Endothelial cell of umbilical vein (primary cell): ENCODE measurements at regions not wholly inside any gene's neighbourhood (a gene's known extent, or its start where the extent isn't known, plus 50 kb on each side); places are given as distances from the start of the nearest gene placed in this dataset.

Experiments used
- BruUV-seq: library from RNA; stranded (reverse); fragments of 400-500 nt; replicated peaks from 2 replicates; lab custom pipeline; 2021; lab: Mats Ljungman, UMichigan
- CTCF ChIA-PET: fragments of 300-600, 350-600 bp; sonication (Branson Sonifier 250); formaldehyde crosslinking; loops from one replicate; lab custom pipeline; 2021; ENCODE audit warnings: antibody characterized with exemption, inconsistent platforms; lab: Charles Lee
- POLR2A ChIA-PET: fragments of 300-600, 350-600 bp; sonication (Branson Sonifier 250); formaldehyde crosslinking; loops from one replicate; lab custom pipeline; 2021; ENCODE audit warnings: antibody characterized with exemption, inconsistent platforms; lab: Charles Lee
- DNase-seq: peaks from one replicate; pipeline ENCODE4 v3.0.0-alpha.2; 2011; ENCODE audit warnings: low read depth, low spot score
- FAIRE-seq: peaks from 2 replicates; lab custom pipeline; 2011; peaks lifted over from hg19 to GRCh38; lab: Jason Lieb, UNC
- H2AFZ ChIP-seq: 2 replicates; pipeline ENCODE4 v1.6.0; 2012; ENCODE audit warnings: low read depth, low read length, control low read depth, inconsistent platforms
- H3K27ac ChIP-seq: 2 replicates; pipeline ENCODE4 v1.5.1; 2011; ENCODE audit warnings: low read depth, mild to moderate bottlenecking, control low read depth, low read length, moderate library complexity; ENCODE audit not compliant: insufficient read depth
- H3K27me3 ChIP-seq, 2 experiments: 2 replicates each; pipeline versions ENCODE4 v1.6.0 to v1.6.1; 2011; ENCODE audit warnings: low read length in 2 of 2, mixed read lengths in 1 of 2; ENCODE audit not compliant: control insufficient read depth in 2 of 2, insufficient read depth in 2 of 2
- H3K36me3 ChIP-seq, 2 experiments: 2 replicates in 1 of 2; 3 replicates in 1 of 2; pipeline ENCODE4 v1.5.1; 2011; ENCODE audit warnings: low read length in 2 of 2, mild to moderate bottlenecking in 1 of 2, moderate library complexity in 1 of 2; ENCODE audit not compliant: control insufficient read depth in 2 of 2, insufficient read depth in 2 of 2; ENCODE audit errors: extremely low read depth in 1 of 2
- H3K4me1 ChIP-seq: 3 replicates; pipeline ENCODE4 v1.5.1; 2011; ENCODE audit warnings: mild to moderate bottlenecking, low read length; ENCODE audit not compliant: control insufficient read depth, insufficient read depth; ENCODE audit errors: extremely low read depth
- H3K4me2 ChIP-seq: 2 replicates; pipeline ENCODE4 v1.6.1; 2011; ENCODE audit warnings: low read length, control low read depth, mixed read lengths; ENCODE audit not compliant: insufficient read depth
- H3K4me3 ChIP-seq, 3 experiments: fragments of 200-600 bp in 1 of 3; sonication (generic), shearing (Covaris generic) in 1 of 3; replicated peaks in 1 of 3; 2 replicates each; pipeline ENCODE4 v1.5.1; 2011 to 2016; ENCODE audit warnings: control low read depth in 3 of 3, low read length in 3 of 3, mild to moderate bottlenecking in 2 of 3, inconsistent platforms in 1 of 3, low read depth in 1 of 3, moderate library complexity in 1 of 3; ENCODE audit not compliant: insufficient read depth in 1 of 3
- H3K79me2 ChIP-seq: 2 replicates; pipeline ENCODE4 v1.6.0; 2012; ENCODE audit warnings: low read length, inconsistent platforms; ENCODE audit not compliant: control insufficient read depth, insufficient read depth
- H3K9ac ChIP-seq: replicated peaks from 2 replicates; pipeline ENCODE3; 2011; ENCODE audit warnings: low read length, control low read depth; ENCODE audit not compliant: insufficient read depth; ENCODE audit errors: extremely low read depth
- H3K9me1 ChIP-seq: replicated peaks from 3 replicates; pipeline ENCODE4 v1.6.0; 2011; ENCODE audit warnings: mild to moderate bottlenecking, low read length; ENCODE audit not compliant: control insufficient read depth, insufficient read depth; ENCODE audit errors: extremely low read depth
- H3K9me3 ChIP-seq: replicated peaks from 2 replicates; pipeline ENCODE4 v1.5.1; 2012; ENCODE audit warnings: low read length, inconsistent platforms; ENCODE audit not compliant: control insufficient read depth, insufficient read depth
- H4K20me1 ChIP-seq: replicated peaks from 2 replicates; pipeline ENCODE3; 2011; ENCODE audit warnings: mild to moderate bottlenecking, low read length; ENCODE audit not compliant: control insufficient read depth, insufficient read depth; ENCODE audit errors: extremely low read depth
- EZH2 ChIP-seq: IDR thresholded peaks from 2 replicates; pipeline ENCODE4 v1.6.1; 2012; ENCODE audit warnings: borderline replicate concordance, low read depth, mild to moderate bottlenecking, moderate library complexity, low read length, inconsistent platforms; ENCODE audit not compliant: severe bottlenecking
- FOS ChIP-seq: IDR thresholded peaks from 2 replicates; pipeline ENCODE4 v1.6.1; 2011; ENCODE audit warnings: mild to moderate bottlenecking, low read length, moderate library complexity, borderline replicate concordance; ENCODE audit not compliant: insufficient read depth
- GATA2 ChIP-seq: IDR thresholded peaks from 2 replicates; pipeline ENCODE4 v1.7.0; 2011; ENCODE audit warnings: low read depth, mild to moderate bottlenecking, moderate library complexity, mixed read lengths, low read length; ENCODE audit not compliant: insufficient read length, insufficient read depth
- JUN ChIP-seq: IDR thresholded peaks from 2 replicates; pipeline ENCODE4 v1.6.1; 2011; ENCODE audit warnings: borderline replicate concordance, low read depth; ENCODE audit not compliant: insufficient read length, insufficient read depth
- MYC ChIP-seq: IDR thresholded peaks from one replicate; pipeline ENCODE4 v1.6.1; 2011; ENCODE audit warnings: mild to moderate bottlenecking, low read depth, low read length
- POLR2A ChIP-seq: IDR thresholded peaks from 2 replicates; pipeline ENCODE4 v1.6.1; 2012; ENCODE audit warnings: low read depth, mild to moderate bottlenecking, control low read depth, low read length
- POLR2AphosphoS5 ChIP-seq: IDR thresholded peaks from 2 replicates; pipeline ENCODE4 v1.6.1; 2012; ENCODE audit warnings: low read depth, mild to moderate bottlenecking, control low read depth, low read length, moderate library complexity; ENCODE audit not compliant: insufficient read depth
- dilution Hi-C: fragments of 300-500 bp; cut with MboI; formaldehyde crosslinking; loops from one replicate; pipeline ENCODE4 v1.15.0; 2019; ENCODE audit warnings: low sequenced_read_pairs; ENCODE audit not compliant: extremely low pct_ligation_motif_present
- intact Hi-C: fragments of 100-400 bp; cut with micrococcal nuclease; formaldehyde crosslinking; loops from one replicate; pipeline ENCODE4 v1.10.0; 2022
- TF ChIP-seq, protein P1 (sequence below): IDR thresholded peaks from 2 replicates; pipeline ENCODE4 v1.6.1; 2011; ENCODE audit not compliant: insufficient read depth, insufficient read length
- TF ChIP-seq, protein P2 (sequence below), 2 donors: IDR thresholded peaks; 1 replicate in 1 of 2; 2 replicates in 1 of 2; pipeline ENCODE4 v1.5.1; 2011; ENCODE audit warnings: low read length in 2 of 2, mild to moderate bottlenecking in 2 of 2, moderate library complexity in 2 of 2, control low read depth in 1 of 2, inconsistent platforms in 1 of 2, low read depth in 1 of 2; ENCODE audit not compliant: insufficient read depth in 1 of 2; ENCODE audit errors: extremely low read depth in 1 of 2

DNA sequence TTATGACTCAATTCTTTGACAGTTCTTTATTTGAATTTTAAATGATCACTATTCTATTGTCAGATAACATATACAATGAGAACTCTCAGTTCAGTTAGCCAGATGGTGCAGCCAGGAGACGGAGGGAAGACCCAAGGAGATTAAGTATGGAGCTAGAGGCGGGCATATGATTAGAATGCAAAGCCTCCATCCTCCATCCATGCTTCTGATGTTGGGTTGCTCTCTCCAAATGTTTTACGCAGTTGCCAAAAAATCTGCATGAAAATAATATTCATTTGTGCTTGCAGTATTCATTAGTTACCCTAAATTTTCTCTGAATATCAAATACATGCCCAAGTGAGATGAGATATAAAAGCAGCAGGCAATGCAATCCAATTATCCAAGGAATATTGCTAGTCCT is 874.8 kb downstream of the C4orf33 start:
- Histone ChIP-seq H3K79me2 (no peaks in the 10 kb centered on the region), H3K36me3 (no peaks in the 10 kb centered on the region), H2AFZ (no peak overlapping the region), H3K9ac (no peak overlapping the region), H3K9me1 (no peaks in the 10 kb centered on the region), H3K9me3 (no peaks in the 10 kb centered on the region), H3K27me3 (no peaks in the 10 kb centered on the region), H3K27ac (no peak overlapping the region), H3K4me3 (no peak overlapping the region), H4K20me1 (no peaks in the 10 kb centered on the region), H3K4me1 (no peaks in the 10 kb centered on the region), H3K4me2 (no peak overlapping the region)
- no TSS peak for BruUV-seq
- no peak for DNase-seq
- TF ChIP-seq POLR2A = no peak
- TF ChIP-seq MYC = no peak
- no peak for TF ChIP-seq EZH2
- no peak for TF ChIP-seq FOS
- TF ChIP-seq POLR2AphosphoS5 = no peak
- TF ChIP-seq GATA2 = no peak
- TF ChIP-seq, protein P1, sequence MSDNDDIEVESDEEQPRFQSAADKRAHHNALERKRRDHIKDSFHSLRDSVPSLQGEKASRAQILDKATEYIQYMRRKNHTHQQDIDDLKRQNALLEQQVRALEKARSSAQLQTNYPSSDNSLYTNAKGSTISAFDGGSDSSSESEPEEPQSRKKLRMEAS = no peak
- no peak for TF ChIP-seq JUN
- TF ChIP-seq, protein P2, sequence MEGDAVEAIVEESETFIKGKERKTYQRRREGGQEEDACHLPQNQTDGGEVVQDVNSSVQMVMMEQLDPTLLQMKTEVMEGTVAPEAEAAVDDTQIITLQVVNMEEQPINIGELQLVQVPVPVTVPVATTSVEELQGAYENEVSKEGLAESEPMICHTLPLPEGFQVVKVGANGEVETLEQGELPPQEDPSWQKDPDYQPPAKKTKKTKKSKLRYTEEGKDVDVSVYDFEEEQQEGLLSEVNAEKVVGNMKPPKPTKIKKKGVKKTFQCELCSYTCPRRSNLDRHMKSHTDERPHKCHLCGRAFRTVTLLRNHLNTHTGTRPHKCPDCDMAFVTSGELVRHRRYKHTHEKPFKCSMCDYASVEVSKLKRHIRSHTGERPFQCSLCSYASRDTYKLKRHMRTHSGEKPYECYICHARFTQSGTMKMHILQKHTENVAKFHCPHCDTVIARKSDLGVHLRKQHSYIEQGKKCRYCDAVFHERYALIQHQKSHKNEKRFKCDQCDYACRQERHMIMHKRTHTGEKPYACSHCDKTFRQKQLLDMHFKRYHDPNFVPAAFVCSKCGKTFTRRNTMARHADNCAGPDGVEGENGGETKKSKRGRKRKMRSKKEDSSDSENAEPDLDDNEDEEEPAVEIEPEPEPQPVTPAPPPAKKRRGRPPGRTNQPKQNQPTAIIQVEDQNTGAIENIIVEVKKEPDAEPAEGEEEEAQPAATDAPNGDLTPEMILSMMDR (IDR thresholded peaks at IDR 0.05; ENCODE audit: extremely low read depth in 1 of 2, insufficient read depth in 1 of 2, low read depth in 1 of 2, low read length in 2 of 2) = no peak
- CTCF ChIA-PET = interaction anchor here (1.6 kb wide), 1 partner anchor 22 kb away, joined by 4 read pairs; no protein-coding TSS in a partner anchor
- dilution Hi-C loops (no loop called here), intact Hi-C loops (no loop called here)
- POLR2A ChIA-PET = no interaction called here
- FAIRE-seq = no peak
